GM18517 (cell line): ENCODE measurements at regions not wholly inside any gene's neighbourhood (a gene's known extent, or its start where the extent isn't known, plus 50 kb on each side); places are given as distances from the start of the nearest gene placed in this dataset.

Experiments used
- ATAC-seq: cut with Tn5 transposase; IDR thresholded peaks from one replicate; pipeline ENCODE4 v1.9.1; 2021; ENCODE audit warnings: mild to moderate bottlenecking, moderate library complexity; ENCODE audit not compliant: unreplicated experiment

DNA sequence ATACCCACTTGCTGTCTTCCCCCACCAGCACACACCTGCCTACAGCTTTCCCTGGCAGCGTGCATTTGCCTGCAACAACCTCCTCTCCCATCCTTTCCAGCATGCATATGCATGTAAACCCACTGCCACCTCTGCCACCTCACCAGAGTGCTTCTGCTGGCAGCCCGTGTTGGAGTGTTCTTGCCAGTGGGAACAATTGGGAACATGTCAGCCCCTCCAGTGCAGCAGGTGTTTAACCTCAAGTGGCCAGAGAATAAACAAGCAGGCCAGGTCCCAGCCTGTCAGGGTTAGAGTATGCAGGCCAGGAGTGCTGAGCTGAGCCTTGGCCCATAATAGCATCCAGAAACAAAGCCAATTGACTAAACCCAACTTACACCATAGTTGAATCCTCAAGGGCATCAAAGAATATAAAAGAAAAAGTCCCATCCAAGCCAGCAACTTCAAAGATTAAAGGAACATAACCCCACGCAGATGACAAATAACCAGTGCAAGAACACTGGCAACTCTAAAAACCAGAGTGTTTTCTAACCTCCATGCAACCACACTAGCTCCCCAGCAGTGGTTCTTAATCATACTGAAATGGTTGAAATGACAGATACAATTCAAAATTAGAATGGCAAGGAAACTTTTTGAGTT lies 1212.1 kb upstream of the CITED2 start:
- peak; percentile 92 for ATAC-seq

DNA sequence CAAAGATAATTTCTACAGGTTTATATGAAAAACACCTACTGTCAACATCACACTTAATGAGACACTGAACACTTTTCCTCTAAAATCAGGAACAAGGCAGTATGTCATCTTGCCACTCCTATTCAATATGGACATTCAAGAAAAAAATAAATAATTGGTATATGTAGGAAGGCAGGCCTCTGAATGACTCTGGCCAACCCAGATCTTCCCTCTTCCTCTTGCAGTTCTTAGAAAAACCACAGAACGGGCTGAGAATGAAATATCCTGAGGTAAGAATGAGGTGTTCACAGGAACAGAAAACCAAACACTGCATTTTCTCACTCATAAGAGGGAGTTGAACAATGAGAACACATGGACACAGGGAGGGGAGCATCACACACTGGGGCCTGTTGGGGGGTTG lies 1207.2 kb upstream of the CITED2 start:
- no peak for ATAC-seq

DNA sequence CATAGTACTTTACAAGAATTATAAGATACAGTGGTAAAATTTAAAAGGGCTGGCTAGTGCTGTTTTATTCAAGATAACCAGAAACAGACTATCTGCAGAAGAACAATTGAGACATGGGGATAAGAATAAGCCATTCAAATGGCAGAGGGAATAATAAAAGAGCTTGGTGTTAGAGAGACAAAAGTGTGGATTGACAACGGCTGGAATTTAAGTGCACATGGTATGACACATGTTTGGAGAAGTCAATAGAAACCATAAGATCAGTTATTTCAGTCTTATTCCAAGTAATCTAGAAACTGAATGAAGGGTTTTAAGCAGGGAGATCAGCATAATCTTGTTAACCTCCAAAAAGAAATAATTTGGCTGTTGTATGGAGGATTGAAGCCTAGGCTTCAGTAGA lies 1205.5 kb upstream of the CITED2 start:
- no peak for ATAC-seq

DNA sequence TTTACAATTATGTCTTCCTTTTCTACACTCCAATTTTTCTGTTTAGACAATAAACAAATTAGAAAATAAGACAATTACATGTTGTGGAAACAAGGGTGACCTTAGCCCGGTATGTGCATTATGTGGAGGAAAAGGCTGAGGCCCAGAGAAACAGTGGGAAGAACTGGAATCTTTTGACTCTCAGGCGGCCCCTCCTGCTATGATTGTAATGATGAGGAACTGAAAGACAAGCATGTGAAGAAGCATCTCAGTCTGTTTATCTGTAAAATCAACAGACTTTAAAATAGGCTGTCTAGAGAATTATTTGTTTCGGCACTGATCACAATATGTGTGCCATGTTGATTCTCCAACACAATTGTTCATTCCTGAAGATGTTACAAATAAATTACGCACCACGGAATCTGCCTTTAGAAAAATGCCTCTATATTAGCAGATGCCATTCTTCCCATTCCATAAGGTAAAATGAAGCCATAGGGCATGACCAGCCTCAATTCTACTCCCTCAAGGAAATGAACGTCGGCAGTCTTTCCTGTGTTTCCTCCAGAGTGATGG lies 1201.6 kb upstream of the CITED2 start:
- ATAC-seq: no peak

DNA sequence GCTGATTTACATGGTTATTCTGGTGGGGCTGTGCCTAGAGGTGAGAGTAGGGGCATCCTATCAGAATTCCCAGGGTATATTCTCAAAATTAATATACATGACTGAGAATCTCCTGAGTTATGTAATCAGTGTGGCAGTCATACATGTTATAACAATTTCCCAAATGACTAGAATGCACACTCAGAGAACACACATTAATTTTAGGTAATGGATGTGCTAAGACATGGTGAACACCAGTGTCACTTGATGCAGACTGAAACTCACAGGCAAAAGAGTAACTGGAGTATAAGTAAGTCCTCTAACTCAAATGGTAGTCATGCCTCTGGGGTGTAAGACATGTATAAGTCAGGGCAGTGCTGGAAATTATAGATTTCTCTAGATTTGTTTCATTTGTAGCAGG lies 1198.4 kb upstream of the CITED2 start:
- ATAC-seq: no peak

DNA sequence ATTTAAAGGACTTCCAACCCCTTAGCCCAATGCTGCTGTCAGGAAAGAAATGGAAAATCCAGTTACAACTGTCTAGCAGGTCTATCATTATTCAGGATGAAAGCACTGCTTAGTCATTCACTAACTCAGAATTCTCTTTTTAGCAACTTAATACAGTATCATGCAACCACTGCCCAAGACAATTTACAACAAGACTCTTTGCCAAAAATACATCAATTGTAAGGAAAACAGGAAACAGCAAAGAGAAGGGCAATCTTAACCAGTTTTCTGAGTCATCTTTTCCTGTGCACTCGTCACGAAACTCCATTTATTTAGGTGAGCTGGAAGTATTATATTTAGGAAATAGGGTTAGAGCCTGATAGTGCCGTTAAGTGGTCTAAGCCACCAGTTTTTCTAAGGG lies 1197.7 kb upstream of the CITED2 start:
- no peak for ATAC-seq

DNA sequence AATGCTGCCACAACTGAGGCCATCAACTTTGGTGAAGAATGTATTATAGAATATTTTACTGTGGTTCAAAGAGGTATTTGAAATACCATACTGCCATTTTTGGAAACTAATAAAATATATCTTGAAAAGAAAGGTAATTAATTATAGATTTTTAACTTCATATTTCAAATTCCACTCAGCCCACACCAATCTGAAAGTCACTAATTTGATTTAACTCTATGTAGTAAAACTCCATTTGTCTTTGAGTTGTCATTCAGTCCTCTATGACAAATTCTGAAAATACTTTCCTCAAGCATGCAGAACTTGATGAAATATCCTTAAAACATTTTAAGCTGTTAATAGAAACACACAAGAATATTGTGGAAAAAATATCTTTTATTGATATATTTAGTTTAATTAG lies 1196.7 kb upstream of the CITED2 start:
- no peak for ATAC-seq

DNA sequence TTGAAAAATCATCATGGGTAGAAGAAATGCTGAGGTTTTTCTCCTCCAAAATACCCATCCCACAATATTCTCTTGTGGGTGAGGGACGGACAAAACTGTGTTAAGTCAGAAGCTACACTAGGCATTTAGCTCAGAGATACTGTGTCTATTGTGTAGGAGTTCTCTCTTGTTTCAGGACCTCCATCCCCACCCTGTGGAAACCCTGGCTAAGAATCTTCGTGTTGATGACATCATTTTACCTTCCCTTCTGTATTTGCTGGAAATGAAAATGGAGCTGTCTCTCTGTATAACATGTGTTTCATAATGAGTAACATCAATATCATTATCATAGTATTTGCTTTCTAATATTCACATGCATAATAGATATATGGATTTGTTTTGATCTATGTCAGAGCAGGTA lies 1193.0 kb upstream of the CITED2 start:
- ATAC-seq: no peak

DNA sequence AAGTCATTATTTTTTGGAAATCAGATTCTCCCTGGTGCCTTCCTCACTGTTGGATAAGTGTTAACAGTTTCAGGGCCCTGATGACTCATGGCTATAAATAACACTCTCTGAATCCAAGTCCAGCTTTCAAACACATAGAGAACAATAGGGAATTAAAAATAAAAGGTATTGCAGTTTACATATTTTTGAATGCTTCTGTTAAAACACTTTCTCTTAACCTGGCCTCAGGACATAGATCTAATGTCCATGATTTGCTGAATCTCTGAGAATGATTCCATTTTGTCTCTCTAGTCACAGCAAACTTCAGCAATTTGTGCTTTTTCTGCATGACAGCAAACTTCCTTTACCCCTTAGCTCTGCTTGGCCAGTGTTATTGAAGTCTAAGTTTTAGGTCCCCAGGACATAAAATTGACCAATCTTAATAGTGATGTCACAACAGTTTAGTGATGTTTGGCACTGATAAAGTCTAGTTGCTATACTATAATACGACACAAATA lies 1192.4 kb upstream of the CITED2 start:
- ATAC-seq: no peak

DNA sequence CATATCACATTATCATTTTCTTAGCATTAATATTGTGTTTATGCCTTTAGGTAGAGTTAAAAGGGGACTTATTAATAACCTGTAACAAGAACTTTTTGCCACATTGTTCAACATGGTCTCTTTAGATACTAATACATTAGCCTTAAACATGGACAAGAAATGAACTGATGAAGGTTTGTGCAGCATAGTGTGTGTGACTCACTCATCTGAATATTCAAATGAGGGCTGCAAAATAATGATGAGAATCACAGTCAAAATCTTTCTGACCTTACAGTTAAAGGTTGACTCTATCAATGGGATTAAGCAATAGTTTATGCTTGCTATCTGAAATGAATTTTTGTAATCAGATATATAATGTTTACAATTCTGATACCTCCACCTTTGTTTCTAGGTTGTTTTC lies 1189.3 kb upstream of the CITED2 start:
- ATAC-seq: no peak

DNA sequence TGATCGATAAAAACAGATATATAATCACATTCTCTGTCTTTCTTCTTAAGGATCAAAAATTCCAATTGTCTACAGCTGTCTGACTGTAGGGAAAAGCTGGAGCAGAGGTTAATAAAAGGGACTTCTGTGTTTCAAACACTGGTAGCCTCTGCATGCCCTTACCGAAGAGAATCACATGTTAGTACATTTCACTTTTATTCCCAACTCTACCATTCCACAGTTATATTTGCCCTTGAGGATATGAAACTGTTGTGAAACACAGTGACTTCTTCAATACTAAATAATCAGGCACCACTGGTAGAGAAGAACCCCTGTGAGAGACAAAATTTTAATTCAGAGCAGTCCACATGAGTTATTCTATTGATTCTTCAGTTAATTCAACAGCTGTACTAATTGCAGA lies 1187.3 kb upstream of the CITED2 start:
- no peak for ATAC-seq

DNA sequence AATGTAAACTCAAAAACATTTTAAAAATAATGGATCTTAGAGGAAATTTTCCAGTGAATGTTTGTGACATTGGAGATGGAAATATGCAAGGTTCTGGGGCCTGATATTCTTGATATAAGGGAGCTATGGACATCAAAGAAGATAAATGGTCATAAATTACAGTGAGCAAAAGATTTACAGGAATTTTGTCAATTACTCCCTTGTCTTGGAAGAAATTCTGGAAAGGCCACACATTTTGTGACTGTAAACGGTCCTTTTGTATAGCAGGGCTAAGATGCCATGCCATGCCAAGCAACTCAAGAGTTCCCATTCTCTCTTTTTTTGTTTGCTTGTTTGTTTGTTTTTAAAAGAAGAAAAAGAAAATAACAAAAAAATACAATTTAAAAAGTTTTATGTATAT lies 1186.2 kb upstream of the CITED2 start:
- ATAC-seq: no peak

DNA sequence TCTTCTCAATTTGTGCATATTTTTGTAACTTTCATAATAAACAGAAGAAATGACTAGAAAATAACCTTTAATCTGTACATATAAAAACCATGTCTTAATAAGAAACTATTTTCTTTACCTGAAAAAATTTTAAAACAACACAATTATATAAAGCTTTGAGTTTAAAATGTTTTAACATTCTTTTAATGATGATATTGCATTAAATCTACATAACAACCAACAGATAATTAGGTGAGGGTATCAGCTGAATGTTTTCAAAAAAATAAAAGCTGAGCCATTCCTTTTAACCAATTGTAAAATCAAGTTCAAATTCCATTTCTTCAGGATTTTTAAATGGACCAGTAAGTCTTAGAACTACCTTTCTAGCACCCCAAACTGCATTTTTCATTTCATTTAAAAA lies 1185.0 kb upstream of the CITED2 start:
- no peak for ATAC-seq

DNA sequence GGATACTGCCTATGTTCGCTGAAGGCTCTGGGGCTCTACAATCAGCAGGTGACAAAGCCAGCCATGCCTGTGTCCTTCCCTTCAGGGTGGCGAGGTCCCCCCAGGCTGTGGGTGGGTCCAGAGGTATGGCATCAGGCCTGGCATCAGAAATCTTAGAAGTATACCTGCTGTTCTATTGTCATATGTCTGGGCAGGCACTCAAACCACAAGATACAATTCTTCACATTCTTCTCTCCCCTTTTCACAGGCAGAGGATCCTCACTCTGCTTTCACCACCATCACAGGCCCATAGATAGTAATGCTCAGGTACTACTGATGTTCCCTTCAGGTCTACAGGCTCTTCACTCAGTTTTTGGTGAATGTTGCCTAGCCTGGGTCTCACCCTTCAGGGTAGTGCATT lies 1180.0 kb upstream of the CITED2 start:
- ATAC-seq: no peak

DNA sequence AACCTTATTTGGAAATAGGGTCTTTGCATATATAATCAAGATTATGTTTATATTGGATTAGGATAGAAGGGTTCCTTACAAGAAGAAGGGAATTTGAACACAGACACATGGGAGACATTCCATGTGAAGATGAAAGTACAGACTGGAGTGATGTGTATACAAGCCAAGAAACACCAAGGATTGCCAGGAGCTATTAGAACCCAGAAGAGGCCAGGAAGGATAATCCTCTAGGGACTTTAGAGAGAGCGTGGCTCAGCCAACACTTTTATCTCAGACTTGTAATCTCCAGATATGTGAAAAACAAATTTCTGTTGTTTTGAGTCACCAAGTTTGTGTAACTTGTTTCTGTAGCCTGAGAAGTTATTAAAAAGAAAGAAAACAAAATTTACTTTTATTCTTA lies 1173.9 kb upstream of the CITED2 start:
- no peak for ATAC-seq

DNA sequence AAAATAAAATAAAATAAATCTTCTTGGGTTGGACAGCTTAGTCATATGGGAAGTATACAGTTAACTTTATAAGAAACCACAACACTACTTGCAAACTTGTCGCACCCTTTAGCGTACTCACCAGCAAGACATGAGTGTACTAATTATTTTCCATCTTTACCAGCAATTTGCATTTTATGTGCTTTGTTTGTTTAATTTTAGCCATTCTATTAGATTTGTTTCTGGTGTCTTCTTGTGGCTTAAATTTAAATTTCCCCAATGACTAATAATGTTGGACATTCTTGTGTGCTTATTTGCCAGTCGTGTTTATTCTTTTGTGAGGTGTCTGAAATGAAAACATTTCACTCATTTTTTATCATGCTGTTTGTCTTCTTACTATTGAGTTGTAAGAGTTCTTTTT lies 1172.2 kb upstream of the CITED2 start:
- ATAC-seq: no peak

DNA sequence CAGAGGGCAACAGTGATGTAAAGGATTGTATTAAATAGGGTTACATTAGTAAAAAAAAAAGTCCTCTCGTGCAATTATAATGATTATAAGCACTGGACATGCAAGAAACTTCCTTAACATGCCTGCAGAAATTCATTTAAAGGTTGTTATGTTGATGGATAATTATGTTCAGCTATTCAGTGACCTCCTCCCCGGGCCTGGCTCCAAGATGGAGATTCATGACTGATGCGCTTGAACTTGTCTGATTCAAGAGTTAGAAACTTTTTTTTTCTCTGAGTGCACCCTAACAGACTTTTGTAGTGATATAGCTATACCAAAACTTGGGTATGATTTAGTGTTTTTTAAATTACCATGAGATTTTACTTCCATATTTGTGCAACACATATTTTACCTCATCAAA lies 1170.0 kb upstream of the CITED2 start:
- ATAC-seq: no peak

DNA sequence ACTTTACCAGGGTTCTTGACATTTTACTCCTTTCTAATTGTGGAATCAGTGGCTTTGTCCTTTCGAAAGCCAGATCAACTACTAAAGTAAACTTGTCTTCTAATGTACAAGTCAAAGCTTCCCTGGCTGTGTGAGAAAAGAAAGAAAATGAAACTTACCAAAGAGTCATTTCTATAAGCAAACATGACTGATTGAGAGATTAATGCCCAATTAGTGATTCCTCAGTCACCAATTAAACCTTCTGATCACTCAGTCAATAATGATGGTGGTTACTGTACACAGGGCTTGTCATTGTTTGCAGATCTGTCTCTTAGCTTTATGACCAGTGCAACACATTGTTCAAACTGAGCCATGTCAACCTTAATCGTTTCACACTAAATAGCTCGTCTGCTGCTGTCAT lies 1168.4 kb upstream of the CITED2 start:
- ATAC-seq: no peak

DNA sequence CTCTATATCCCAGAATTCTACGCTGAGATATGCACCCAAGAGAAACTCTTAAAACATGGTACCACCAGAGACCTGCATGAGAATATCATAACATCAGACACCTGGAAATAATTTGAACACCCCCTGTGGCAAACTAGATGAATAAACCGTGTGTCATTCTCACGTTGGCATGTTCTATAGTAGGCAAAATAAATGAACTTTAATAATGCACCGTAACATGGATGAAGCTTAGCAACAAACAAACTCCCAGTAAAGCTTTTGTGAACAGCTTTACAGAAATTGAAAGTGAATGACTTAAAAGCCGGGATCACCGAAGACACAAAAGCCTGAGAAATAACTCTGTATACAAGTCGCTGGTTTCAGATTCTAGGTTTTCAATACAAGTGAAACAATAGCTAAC lies 1166.8 kb upstream of the CITED2 start:
- ATAC-seq: no peak

DNA sequence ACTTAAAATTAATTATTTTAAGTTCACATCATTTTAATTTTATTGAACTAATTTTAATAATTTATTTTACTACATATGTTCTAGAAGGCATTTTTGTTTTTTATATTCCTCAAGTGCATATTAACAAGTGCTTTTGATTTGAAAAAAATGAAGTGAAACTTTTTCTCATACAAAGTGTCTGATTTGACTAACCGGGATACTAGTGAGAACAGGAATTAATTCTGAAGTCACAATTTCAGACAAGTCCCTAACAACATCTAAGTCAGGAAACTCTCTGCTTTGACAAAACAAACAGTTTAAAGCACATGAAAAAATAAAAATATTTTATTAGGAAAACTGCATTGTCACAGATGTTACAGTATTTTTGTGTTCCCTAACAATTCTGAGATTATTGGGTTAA lies 1166.3 kb upstream of the CITED2 start:
- ATAC-seq: no peak

DNA sequence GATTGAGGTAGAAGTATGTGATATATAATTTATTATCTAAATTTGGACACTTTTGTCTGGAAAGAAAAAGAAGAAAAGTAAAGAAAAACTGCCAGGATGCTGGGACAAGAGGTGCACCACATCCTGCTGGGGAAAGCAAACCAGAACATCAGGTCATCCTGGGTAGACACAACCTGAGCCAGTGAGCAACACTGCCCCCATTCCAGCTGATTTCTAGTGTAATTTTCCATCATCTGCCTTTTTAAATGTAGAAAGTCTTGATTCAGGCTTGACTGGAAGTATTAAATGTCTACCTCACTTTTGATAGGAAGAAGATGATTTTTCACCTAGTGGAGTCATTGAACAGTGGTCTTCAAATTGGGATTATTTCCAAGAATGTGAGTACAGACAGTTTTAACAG lies 1164.5 kb upstream of the CITED2 start:
- no peak for ATAC-seq

DNA sequence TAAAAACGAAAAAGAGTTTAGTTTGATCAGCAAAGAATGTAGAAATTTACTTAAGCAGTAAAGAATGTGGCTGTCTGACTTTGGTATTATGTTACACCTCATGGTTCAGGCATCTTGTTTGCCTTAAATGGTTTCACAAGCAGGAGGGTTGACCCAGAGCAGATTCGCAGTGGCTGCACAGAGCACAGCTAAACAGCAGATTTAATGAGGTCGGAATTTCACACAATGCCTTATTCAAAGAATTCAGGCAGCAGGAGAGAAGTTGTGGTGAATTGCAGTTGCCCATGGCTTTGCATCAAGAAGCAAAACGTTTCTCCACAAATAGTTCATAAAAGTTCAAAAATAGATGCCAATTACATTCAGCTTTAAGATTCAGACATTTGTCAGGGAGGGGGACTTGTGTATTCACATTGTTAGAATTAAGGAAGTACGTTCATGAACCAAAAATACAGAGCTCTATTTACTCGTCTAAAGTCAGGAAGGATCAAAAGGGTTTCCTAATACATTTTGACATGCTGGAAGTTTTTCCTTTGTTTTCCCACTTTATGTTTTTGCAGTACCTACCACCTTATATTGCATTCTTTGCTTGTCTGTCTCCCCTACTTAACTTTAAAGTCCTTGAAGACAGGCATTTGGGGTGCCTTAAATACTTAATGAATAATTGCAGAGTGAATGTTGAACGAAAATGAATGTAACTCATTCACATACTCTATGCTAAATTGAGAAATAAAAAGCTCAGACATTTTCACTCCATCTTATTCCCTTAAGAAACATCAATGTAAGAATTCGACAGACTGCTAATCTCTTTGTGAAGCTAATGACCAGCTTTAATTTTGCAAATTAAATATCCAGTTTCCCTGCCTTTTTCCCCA lies 1163.6 kb upstream of the CITED2 start:
- ATAC-seq: no peak
